Ishikawa (cell line): ENCODE measurements at regions not wholly inside any gene's neighbourhood (a gene's known extent, or its start where the extent isn't known, plus 50 kb on each side); places are given as distances from the start of the nearest gene placed in this dataset.

ENCODE experiments used
- CEBPB ChIP-seq: IDR thresholded peaks from 2 replicates; pipeline ENCODE4 v1.6.1; 2012
- CREB1 ChIP-seq: IDR thresholded peaks from 2 replicates; pipeline ENCODE4 v1.6.1; 2012; ENCODE audit warnings: low read depth
- EGR1 ChIP-seq: IDR thresholded peaks from 2 replicates; pipeline ENCODE4 v1.6.1; 2012
- EP300 ChIP-seq: IDR thresholded peaks from 2 replicates; pipeline ENCODE4 v1.6.1; 2012; ENCODE audit warnings: borderline replicate concordance
- FOXM1 ChIP-seq: IDR thresholded peaks from 2 replicates; pipeline ENCODE4 v1.6.1; 2012; ENCODE audit warnings: low read depth, borderline replicate concordance
- NFIC ChIP-seq: IDR thresholded peaks from 2 replicates; pipeline ENCODE4 v1.6.1; 2012
- RAD21 ChIP-seq: IDR thresholded peaks from 2 replicates; pipeline ENCODE4 v1.6.1; 2012; ENCODE audit warnings: low read depth
- TAF1 ChIP-seq: IDR thresholded peaks from 2 replicates; pipeline ENCODE4 v1.6.1; 2012; ENCODE audit warnings: low read depth, mild to moderate bottlenecking
- TCF12 ChIP-seq: IDR thresholded peaks from 2 replicates; pipeline ENCODE4 v1.6.1; 2012; ENCODE audit warnings: low read depth
- TEAD4 ChIP-seq: IDR thresholded peaks from 2 replicates; pipeline ENCODE4 v1.6.1; 2012
- YY1 ChIP-seq: IDR thresholded peaks from 2 replicates; pipeline ENCODE4 v1.6.1; 2012; ENCODE audit warnings: low read depth
- ZBTB7A ChIP-seq: IDR thresholded peaks from 2 replicates; pipeline ENCODE4 v1.6.1; 2012; ENCODE audit warnings: low read depth
- TF ChIP-seq, protein P1 (sequence below): IDR thresholded peaks from 2 replicates; pipeline ENCODE4 v1.6.1; 2012; ENCODE audit warnings: low read depth, mild to moderate bottlenecking
- TF ChIP-seq, protein P2 (sequence below): IDR thresholded peaks from 2 replicates; pipeline ENCODE4 v1.6.1; 2012
- TF ChIP-seq, protein P3 (sequence below): IDR thresholded peaks from 2 replicates; pipeline ENCODE4 v1.6.1; 2012

DNA sequence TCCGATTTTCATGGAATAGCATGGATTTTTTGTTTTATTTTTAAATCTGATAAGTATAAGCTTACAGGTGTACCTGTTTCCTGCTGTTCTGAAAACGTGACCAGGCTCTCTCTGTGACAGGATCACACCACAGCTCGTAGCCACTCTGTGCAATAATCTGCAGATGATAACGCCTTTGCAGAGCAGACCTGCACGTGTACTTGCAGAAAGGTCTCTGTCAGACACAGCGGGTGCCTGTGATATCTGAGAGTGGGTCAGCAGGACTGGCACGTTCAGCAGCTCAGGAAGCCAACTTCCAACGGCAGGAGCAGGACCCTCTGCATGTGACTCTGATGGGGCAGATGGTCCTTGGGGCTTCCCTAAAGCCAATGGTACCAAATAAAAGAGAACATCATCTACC is 68.6 kb upstream of the HDDC2 start:
- TF ChIP-seq, protein P1, sequence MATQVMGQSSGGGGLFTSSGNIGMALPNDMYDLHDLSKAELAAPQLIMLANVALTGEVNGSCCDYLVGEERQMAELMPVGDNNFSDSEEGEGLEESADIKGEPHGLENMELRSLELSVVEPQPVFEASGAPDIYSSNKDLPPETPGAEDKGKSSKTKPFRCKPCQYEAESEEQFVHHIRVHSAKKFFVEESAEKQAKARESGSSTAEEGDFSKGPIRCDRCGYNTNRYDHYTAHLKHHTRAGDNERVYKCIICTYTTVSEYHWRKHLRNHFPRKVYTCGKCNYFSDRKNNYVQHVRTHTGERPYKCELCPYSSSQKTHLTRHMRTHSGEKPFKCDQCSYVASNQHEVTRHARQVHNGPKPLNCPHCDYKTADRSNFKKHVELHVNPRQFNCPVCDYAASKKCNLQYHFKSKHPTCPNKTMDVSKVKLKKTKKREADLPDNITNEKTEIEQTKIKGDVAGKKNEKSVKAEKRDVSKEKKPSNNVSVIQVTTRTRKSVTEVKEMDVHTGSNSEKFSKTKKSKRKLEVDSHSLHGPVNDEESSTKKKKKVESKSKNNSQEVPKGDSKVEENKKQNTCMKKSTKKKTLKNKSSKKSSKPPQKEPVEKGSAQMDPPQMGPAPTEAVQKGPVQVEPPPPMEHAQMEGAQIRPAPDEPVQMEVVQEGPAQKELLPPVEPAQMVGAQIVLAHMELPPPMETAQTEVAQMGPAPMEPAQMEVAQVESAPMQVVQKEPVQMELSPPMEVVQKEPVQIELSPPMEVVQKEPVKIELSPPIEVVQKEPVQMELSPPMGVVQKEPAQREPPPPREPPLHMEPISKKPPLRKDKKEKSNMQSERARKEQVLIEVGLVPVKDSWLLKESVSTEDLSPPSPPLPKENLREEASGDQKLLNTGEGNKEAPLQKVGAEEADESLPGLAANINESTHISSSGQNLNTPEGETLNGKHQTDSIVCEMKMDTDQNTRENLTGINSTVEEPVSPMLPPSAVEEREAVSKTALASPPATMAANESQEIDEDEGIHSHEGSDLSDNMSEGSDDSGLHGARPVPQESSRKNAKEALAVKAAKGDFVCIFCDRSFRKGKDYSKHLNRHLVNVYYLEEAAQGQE, result no peak
- TF ChIP-seq CEBPB, result no peak
- no peak for TF ChIP-seq ZBTB7A
- TF ChIP-seq FOXM1, result no peak
- no peak for TF ChIP-seq TAF1
- no peak for TF ChIP-seq TCF12
- no peak for TF ChIP-seq CREB1
- no peak for TF ChIP-seq NFIC

DNA sequence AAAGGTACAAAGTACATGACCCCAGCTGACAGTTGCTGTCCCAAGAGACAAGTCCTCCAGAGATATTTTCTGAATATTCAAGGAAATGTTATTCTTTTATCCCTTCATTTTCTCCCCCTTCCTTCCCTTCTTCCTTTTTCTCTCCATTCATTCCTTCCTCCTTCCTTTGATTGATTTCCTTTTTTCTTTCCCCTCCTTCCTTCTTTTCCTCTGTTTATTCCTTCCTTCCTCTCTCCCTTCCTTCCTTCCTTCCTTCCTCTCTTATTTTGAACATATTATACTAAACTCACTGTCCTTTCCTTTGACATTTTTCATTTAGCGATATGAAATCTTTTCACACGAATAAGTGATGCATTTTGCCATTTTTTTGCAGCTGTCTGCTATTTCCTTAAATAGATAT is 73.2 kb upstream of the HDDC2 start:
- TF ChIP-seq FOXM1 (no peak), TEAD4 (no peak), CREB1 (no peak), NFIC (no peak), TAF1 (no peak), CEBPB (no peak), ZBTB7A (no peak), YY1 (no peak), EP300 (no peak), TCF12 (no peak), EGR1 (no peak), RAD21 (no peak)
- TF ChIP-seq, protein P1, result no peak
- TF ChIP-seq, protein P2, sequence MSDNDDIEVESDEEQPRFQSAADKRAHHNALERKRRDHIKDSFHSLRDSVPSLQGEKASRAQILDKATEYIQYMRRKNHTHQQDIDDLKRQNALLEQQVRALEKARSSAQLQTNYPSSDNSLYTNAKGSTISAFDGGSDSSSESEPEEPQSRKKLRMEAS, result no peak
- TF ChIP-seq, protein P3, sequence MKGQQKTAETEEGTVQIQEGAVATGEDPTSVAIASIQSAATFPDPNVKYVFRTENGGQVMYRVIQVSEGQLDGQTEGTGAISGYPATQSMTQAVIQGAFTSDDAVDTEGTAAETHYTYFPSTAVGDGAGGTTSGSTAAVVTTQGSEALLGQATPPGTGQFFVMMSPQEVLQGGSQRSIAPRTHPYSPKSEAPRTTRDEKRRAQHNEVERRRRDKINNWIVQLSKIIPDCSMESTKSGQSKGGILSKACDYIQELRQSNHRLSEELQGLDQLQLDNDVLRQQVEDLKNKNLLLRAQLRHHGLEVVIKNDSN, result no peak

DNA sequence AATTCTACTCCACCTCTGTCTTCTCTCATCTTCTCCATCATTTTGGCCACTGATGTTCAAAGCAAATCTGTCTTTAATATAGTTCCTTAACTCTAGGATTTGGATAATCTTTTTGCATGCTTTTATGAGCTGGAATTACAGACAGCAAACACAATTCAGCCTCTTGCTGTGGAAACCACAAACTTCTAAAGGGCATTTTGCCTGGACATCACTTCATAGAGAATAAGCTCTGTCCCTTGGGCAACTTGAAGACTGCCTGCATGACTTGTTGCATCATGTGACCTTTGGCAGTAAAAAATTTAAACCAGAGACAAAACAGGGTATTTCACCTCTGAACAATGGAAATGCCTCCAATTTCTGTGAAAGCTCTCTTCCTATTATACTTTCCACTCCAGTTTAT is 74.1 kb upstream of the HDDC2 start:
- TF ChIP-seq CREB1 (no peak), FOXM1 (no peak), YY1 (no peak), CEBPB (no peak), TEAD4 (no peak), EGR1 (no peak), RAD21 (no peak), TCF12 (no peak), EP300 (no peak), ZBTB7A (no peak), NFIC (no peak)
- TF ChIP-seq, protein P2, result no peak
- TF ChIP-seq, protein P1, result no peak

DNA sequence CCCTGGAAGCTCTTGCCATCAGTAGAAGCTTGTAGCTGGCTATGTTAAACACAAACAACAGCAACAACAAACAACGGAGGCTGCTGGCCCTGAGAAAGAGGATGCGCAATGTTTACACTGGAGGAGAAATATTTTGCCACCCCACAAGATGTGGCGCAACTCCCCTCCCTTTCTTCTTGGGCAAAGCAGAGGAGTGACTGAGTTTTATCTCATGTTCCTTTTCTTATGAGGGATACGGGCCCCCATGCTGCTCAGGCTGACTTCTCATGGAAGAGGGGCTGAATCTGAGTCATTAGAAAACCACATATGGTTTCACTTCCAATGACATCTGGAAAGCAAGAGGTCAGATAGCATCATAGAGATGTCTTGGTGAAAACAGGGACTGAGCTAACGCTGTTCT is 75.9 kb upstream of the HDDC2 start:
- no peak for TF ChIP-seq TEAD4
- no peak for TF ChIP-seq ZBTB7A
- TF ChIP-seq, protein P3, result no peak
- TF ChIP-seq CEBPB, result no peak
- TF ChIP-seq, protein P2, result no peak
- no peak for TF ChIP-seq YY1
- no peak for TF ChIP-seq NFIC
- TF ChIP-seq, protein P1, result no peak
- no peak for TF ChIP-seq RAD21
- no peak for TF ChIP-seq TCF12
- no peak for TF ChIP-seq EGR1
- TF ChIP-seq EP300, result no peak
- TF ChIP-seq FOXM1, result no peak
- no peak for TF ChIP-seq TAF1
- TF ChIP-seq CREB1, result no peak
